Neuronal stem cell (in vitro differentiated cells): ENCODE measurements at regions not wholly inside any gene's neighbourhood (a gene's known extent, or its start where the extent isn't known, plus 50 kb on each side); places are given as distances from the start of the nearest gene placed in this dataset.

Source experiments
- DNase-seq: peaks from one replicate; pipeline ENCODE4 v3.0.0-alpha.2; 2013; ENCODE audit warnings: low spot score
- H2AFZ ChIP-seq: one replicate; pipeline ENCODE4 v1.6.1; 2013; ENCODE audit warnings: mild to moderate bottlenecking, low read length, inconsistent platforms
- H2AK5ac ChIP-seq: 2 replicates; pipeline ENCODE4 v1.6.1; 2013; ENCODE audit warnings: low read depth, mild to moderate bottlenecking, inconsistent platforms, low read length, moderate library complexity, mixed read lengths
- H2BK120ac ChIP-seq: 2 replicates; pipeline ENCODE4 v1.6.1; 2013; ENCODE audit warnings: low read depth, mild to moderate bottlenecking, inconsistent platforms, low read length, moderate library complexity, mixed read lengths
- H2BK12ac ChIP-seq: one replicate; pipeline ENCODE4 v1.6.1; 2013; ENCODE audit warnings: low read length, inconsistent platforms
- H2BK15ac ChIP-seq: 2 replicates; pipeline ENCODE4 v1.6.1; 2013; ENCODE audit warnings: mild to moderate bottlenecking, low read length, inconsistent platforms, mixed read lengths
- H2BK5ac ChIP-seq: one replicate; pipeline ENCODE4 v1.6.1; 2013; ENCODE audit warnings: inconsistent platforms, mild to moderate bottlenecking, low read length, moderate library complexity
- H3K14ac ChIP-seq: one replicate; pipeline ENCODE4 v1.6.1; 2013; ENCODE audit warnings: low read length, inconsistent platforms
- H3K18ac ChIP-seq: 2 replicates; pipeline ENCODE4 v1.6.1; 2013; ENCODE audit warnings: low read length, inconsistent platforms
- H3K23ac ChIP-seq: 2 replicates; pipeline ENCODE4 v1.6.1; 2013; ENCODE audit warnings: low read depth, mild to moderate bottlenecking, mixed read lengths, low read length, inconsistent platforms; ENCODE audit not compliant: poor library complexity
- H3K27ac ChIP-seq: replicated peaks from 3 replicates; pipeline ENCODE4 v1.5.1; 2013; ENCODE audit warnings: low read length, inconsistent platforms
- H3K27me3 ChIP-seq, 3 experiments: 2 replicates each; pipeline ENCODE4 v1.6.1; 2013; ENCODE audit warnings: low read length in 3 of 3, mild to moderate bottlenecking in 2 of 3, inconsistent platforms in 1 of 3, low read depth in 1 of 3, mixed read lengths in 1 of 3, moderate library complexity in 1 of 3; ENCODE audit not compliant: control insufficient read depth in 3 of 3, insufficient read depth in 3 of 3
- H3K36me3 ChIP-seq, 2 donors: replicated peaks in 1 of 2; 2 replicates each; pipeline ENCODE4 v1.6.1; 2013; ENCODE audit warnings: low read length in 2 of 2; ENCODE audit not compliant: control insufficient read depth in 2 of 2, insufficient read depth in 2 of 2
- H3K4ac ChIP-seq: 2 replicates; pipeline ENCODE4 v1.6.1; 2013; ENCODE audit warnings: inconsistent platforms, mild to moderate bottlenecking, low read length, moderate library complexity
- H3K4me1 ChIP-seq, 2 donors: 1 replicate in 1 of 2; 2 replicates in 1 of 2; pipeline ENCODE4 v1.6.1; 2013; ENCODE audit warnings: low read length in 2 of 2, low read depth in 1 of 2; ENCODE audit not compliant: control insufficient read depth in 2 of 2, insufficient read depth in 1 of 2
- H3K4me2 ChIP-seq: one replicate; pipeline ENCODE4 v1.6.1; 2013; ENCODE audit warnings: mild to moderate bottlenecking, low read length, inconsistent platforms; ENCODE audit not compliant: insufficient read depth, poor library complexity, severe bottlenecking
- H3K4me3 ChIP-seq, 2 donors: 2 replicates each; pipeline ENCODE4 v1.5.1; 2013; ENCODE audit warnings: low read length in 2 of 2, mild to moderate bottlenecking in 2 of 2, inconsistent platforms in 1 of 2, moderate library complexity in 1 of 2
- H3K79me1 ChIP-seq: one replicate; pipeline ENCODE4 v1.6.1; 2013; ENCODE audit warnings: low read depth, mild to moderate bottlenecking, inconsistent platforms, low read length, moderate library complexity
- H3K9ac ChIP-seq: one replicate; pipeline ENCODE4 v1.6.1; 2013; ENCODE audit warnings: mild to moderate bottlenecking, low read depth, low read length, inconsistent platforms; ENCODE audit not compliant: poor library complexity
- H3K9me3 ChIP-seq, 2 donors: replicated peaks in 1 of 2; 2 replicates each; pipeline versions ENCODE3 to v1.6.1; 2013; ENCODE audit warnings: low read length in 2 of 2, mild to moderate bottlenecking in 2 of 2, inconsistent platforms in 1 of 2, low read depth in 1 of 2, mixed read lengths in 1 of 2, moderate library complexity in 1 of 2; ENCODE audit not compliant: control insufficient read depth in 2 of 2, insufficient read depth in 1 of 2
- H4K8ac ChIP-seq: one replicate; pipeline ENCODE4 v1.6.1; 2013; ENCODE audit warnings: low read depth, mild to moderate bottlenecking, inconsistent platforms, low read length, moderate library complexity
- H4K91ac ChIP-seq: one replicate; pipeline ENCODE4 v1.6.1; 2013; ENCODE audit warnings: low read length, low read depth, mild to moderate bottlenecking, inconsistent platforms; ENCODE audit not compliant: poor library complexity
- WGBS, 2 donors: extraction: QIAGEN DNeasy Blood & Tissue Kit; methylation state at CpG; one replicate each; pipeline ENCODE4 v1.1.7; 2013; ENCODE audit warnings: missing lambda C conversion rate in 2 of 2, mixed read lengths in 1 of 2; ENCODE audit not compliant: insufficient read length in 2 of 2, insufficient replicate concordance in 1 of 2; ENCODE audit errors: extremely low coverage in 2 of 2; 5-methylcytosine and 5-hydroxymethylcytosine counted together

- Histone ChIP-seq H3K4me2 (no peak overlapping the region), H2BK15ac (no peak overlapping the region), H3K14ac (no peak overlapping the region), H2AK5ac (no peak overlapping the region), H2AFZ (no peak overlapping the region), H2BK120ac (no peak overlapping the region), H3K27me3 (peaks cover 0 to 2% (median 0%) of the 10 kb centered on the region in 3 experiments), H4K91ac (no peak overlapping the region), H4K8ac (no peak overlapping the region), H3K9ac (no peak overlapping the region), H3K27ac (no peak overlapping the region), H3K23ac (no peak overlapping the region), H3K9me3 (no peaks in the 10 kb centered on the region), H3K18ac (no peak overlapping the region), H3K79me1 (no peaks in the 10 kb centered on the region), H3K4me1 (peaks cover 0 to 9% of the 10 kb centered on the region in 2 donors), H2BK5ac (no peak overlapping the region), H2BK12ac (no peak overlapping the region), H3K4me3 (no peak overlapping the region), H3K4ac (no peak overlapping the region), H3K36me3 (no peaks in the 10 kb centered on the region)
- WGBS, 2 donors = no CpG with 5 or more reads among the region's 2 CpGs
- no peak for DNase-seq
These were observed 115.8 kb downstream of the TBX19 start for GRCh38 chr1:168396508-168396907.

DNA sequence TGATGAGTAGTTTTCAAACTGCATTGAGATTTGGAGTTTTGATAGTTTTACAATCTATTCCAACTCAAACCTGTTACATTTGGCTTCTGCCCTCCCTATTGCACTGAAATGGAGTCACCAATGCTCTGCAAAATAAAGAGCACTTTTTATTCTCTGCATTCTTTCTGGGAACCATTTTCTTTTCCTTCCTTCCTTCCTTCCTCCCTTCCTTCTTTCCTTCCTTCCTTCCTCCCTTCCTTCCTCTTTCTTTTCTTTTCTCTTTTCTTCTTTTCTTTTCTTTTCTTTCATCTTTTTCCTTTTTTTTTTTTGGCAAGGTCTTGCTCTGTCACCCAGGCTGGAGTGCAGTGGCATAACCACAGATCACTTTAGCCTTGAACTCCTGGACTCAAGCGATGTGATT, 114.2 kb downstream of the TBX19 start:
- Histone ChIP-seq H3K23ac (no peak overlapping the region), H3K36me3 (no peaks in the 10 kb centered on the region), H3K9ac (no peak overlapping the region), H3K9me3 (no peaks in the 10 kb centered on the region), H3K4ac (no peak overlapping the region), H3K27ac (no peak overlapping the region), H2BK120ac (no peak overlapping the region), H4K8ac (no peak overlapping the region), H2BK15ac (no peak overlapping the region), H2BK12ac (no peak overlapping the region), H3K27me3 (peaks cover 0 to 2% (median 0%) of the 10 kb centered on the region in 3 experiments), H4K91ac (no peak overlapping the region), H3K14ac (no peak overlapping the region), H3K4me1 (peaks cover 0 to 9% of the 10 kb centered on the region in 2 donors), H2BK5ac (no peak overlapping the region), H3K4me3 (no peak overlapping the region), H3K18ac (no peak overlapping the region), H3K4me2 (no peak overlapping the region), H2AK5ac (no peak overlapping the region), H3K79me1 (no peaks in the 10 kb centered on the region), H2AFZ (no peak overlapping the region)
- DNase-seq = no peak
- WGBS, 2 donors = no CpG with 5 or more reads among the region's 1 CpG

- Histone ChIP-seq H2AK5ac (no peak overlapping the region), H3K18ac (peak overlapping the region; percentile 71), H3K9me3 (no peaks in the 10 kb centered on the region), H3K4ac (no peak overlapping the region), H3K27me3 (peaks cover 0 to 2% (median 0%) of the 10 kb centered on the region in 3 experiments), H3K23ac (peak overlapping the region; percentile 83), H3K9ac (no peak overlapping the region), H2BK15ac (peak overlapping the region; percentile 22), H3K4me1 (peaks cover 0 to 2% of the 10 kb centered on the region in 2 donors), H3K4me3 (peak overlapping the region in 1 of 2 donors; percentile 59), H3K14ac (no peak overlapping the region), H2BK12ac (no peak overlapping the region), H4K8ac (no peak overlapping the region), H4K91ac (no peak overlapping the region), H3K79me1 (no peaks in the 10 kb centered on the region), H3K4me2 (no peak overlapping the region), H3K27ac (no peak overlapping the region), H2AFZ (no peak overlapping the region), H2BK120ac (no peak overlapping the region), H3K36me3 (no peaks in the 10 kb centered on the region), H2BK5ac (no peak overlapping the region)
- no CpG with 5 or more reads among the region's 5 CpGs for WGBS, 2 donors
- no peak for DNase-seq
These were observed 112.4 kb downstream of the TBX19 start for GRCh38 chr1:168392958-168393549.

GRCh38 chr1:168391851-168392681, 111.4 kb downstream of the TBX19 start:
- Histone ChIP-seq H2AK5ac (no peak overlapping the region), H2BK5ac (no peak overlapping the region), H2BK12ac (no peak overlapping the region), H2BK15ac (no peak overlapping the region), H3K4me2 (no peak overlapping the region), H2AFZ (no peak overlapping the region), H4K91ac (no peak overlapping the region), H3K18ac (no peak overlapping the region), H3K9me3 (no peaks in the 10 kb centered on the region), H3K4ac (no peak overlapping the region), H3K4me1 (peaks cover 0 to 8% of the 10 kb centered on the region in 2 donors), H3K14ac (no peak overlapping the region), H3K79me1 (no peaks in the 10 kb centered on the region), H3K36me3 (no peaks in the 10 kb centered on the region), H4K8ac (no peak overlapping the region), H3K9ac (no peak overlapping the region), H3K23ac (no peak overlapping the region), H3K27me3 (peaks cover 0 to 5% (median 4%) of the 10 kb centered on the region in 3 experiments), H3K4me3 (no peak overlapping the region), H2BK120ac (no peak overlapping the region), H3K27ac (no peak overlapping the region)
- DNase-seq = no peak
- no CpG with 5 or more reads among the region's 8 CpGs for WGBS, 2 donors
